Adrenal gland (tissue), 9 donors: ENCODE measurements at regions not wholly inside any gene's neighbourhood (a gene's known extent, or its start where the extent isn't known, plus 50 kb on each side); places are given as distances from the start of the nearest gene placed in this dataset.

Experiments used
- DNase-seq, 7 donors: peaks; one replicate each; pipeline ENCODE4 v3.0.0-alpha.2; 2019 to 2020
- H3K27ac ChIP-seq, 5 donors: fragments of 200-600 bp; sonication (generic) in 4 of 5; 1 replicate in 3 of 5; 2 replicates in 2 of 5; pipeline versions ENCODE4 v1.5.1 to v1.8.0; 2016 to 2020; ENCODE audit warnings: mild to moderate bottlenecking in 1 of 5
- H3K27me3 ChIP-seq: fragments of 200-600 bp; 2 replicates; pipeline ENCODE4 v1.8.0; 2021
- H3K36me3 ChIP-seq, 2 donors: fragments of 200-600 bp; replicated peaks in 1 of 2; 1 replicate in 1 of 2; 2 replicates in 1 of 2; pipeline versions ENCODE4 v1.5.1 to v1.8.0; 2018 to 2022
- H3K4me1 ChIP-seq, 2 donors: fragments of 200-600 bp; replicated peaks in 1 of 2; 1 replicate in 1 of 2; 2 replicates in 1 of 2; pipeline versions ENCODE4 v1.5.1 to v1.8.0; 2018 to 2021
- H3K4me3 ChIP-seq, 4 donors: fragments of 200-600 bp; sonication (generic) in 3 of 4; one replicate each; pipeline ENCODE4 v1.5.1; 2016 to 2018
- H3K9me3 ChIP-seq, 3 donors: fragments of 200-600 bp; sonication (generic) in 1 of 3; replicated peaks in 1 of 3; 1 replicate in 2 of 3; 2 replicates in 1 of 3; pipeline versions ENCODE4 v1.5.1 to v1.8.0; 2016 to 2021
- POLR2A ChIP-seq, 2 donors: fragments of 450-650 bp; IDR thresholded peaks; one replicate each; pipeline ENCODE4 v1.6.1; 2017; ENCODE audit warnings: antibody characterized with exemption in 2 of 2, mild to moderate bottlenecking in 2 of 2, moderate library complexity in 1 of 2
- WGBS, 4 donors: extraction: QIAGEN DNeasy Blood & Tissue Kit in 2 of 4; methylation state at CpG; one replicate each; pipeline versions ENCODE4 v1.1.5 to v1.1.7; 2013 to 2017; 5-methylcytosine and 5-hydroxymethylcytosine counted together
- intact Hi-C, 2 donors: fragments of 100-400 bp; cut with DNase I; formaldehyde crosslinking; loops; one replicate each; pipeline versions ENCODE4 v1.14.1 to v1.15.0; 2022 to 2023
- TF ChIP-seq, protein P1 (sequence below), 6 experiments: fragments of 450-650 bp in 4 of 6; fragments of 200-600 bp in 2 of 6; sonication (generic) in 1 of 6; IDR thresholded peaks; 1 replicate in 5 of 6; 2 replicates in 1 of 6; pipeline versions ENCODE4 v1.5.1 to v1.8.0; 2016 to 2021; ENCODE audit warnings: antibody characterized with exemption in 6 of 6, mild to moderate bottlenecking in 2 of 6, moderate library complexity in 1 of 6
- donor health status: healthy with polysubstance abuse.
- donor health status: Bipolar disorder and iron deficiency.
- donor health status: DM: yes; HTN: yes; CAD: no.
- donor health status: DM: no; HTN: no; CAD: no.
- donor health status: DM: no; HTN: no; CAD: no.

DNA sequence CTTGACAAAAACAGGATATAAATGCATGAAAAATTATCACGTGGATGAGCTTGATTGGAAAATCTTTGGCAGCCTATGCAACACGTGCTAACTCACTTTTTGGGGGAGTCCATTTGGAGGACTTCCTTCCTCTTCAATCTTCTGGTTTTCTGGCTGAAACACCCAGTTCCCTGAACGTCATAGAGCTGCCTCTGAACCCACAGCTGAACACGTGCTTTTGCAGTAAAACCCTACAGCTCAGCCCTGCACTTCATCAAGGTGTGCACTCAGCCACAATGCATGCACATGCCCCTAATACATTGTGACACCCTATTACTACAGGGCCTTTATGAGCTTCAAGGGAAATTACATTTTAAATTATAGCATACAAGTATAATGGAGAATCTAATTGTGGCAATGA, 808.7 kb upstream of the AUTS2 start:
- no peaks in the 10 kb centered on the region for H3K4me1 ChIP-seq
- no peak overlapping the region for H3K27ac ChIP-seq
- TF ChIP-seq, protein P1, sequence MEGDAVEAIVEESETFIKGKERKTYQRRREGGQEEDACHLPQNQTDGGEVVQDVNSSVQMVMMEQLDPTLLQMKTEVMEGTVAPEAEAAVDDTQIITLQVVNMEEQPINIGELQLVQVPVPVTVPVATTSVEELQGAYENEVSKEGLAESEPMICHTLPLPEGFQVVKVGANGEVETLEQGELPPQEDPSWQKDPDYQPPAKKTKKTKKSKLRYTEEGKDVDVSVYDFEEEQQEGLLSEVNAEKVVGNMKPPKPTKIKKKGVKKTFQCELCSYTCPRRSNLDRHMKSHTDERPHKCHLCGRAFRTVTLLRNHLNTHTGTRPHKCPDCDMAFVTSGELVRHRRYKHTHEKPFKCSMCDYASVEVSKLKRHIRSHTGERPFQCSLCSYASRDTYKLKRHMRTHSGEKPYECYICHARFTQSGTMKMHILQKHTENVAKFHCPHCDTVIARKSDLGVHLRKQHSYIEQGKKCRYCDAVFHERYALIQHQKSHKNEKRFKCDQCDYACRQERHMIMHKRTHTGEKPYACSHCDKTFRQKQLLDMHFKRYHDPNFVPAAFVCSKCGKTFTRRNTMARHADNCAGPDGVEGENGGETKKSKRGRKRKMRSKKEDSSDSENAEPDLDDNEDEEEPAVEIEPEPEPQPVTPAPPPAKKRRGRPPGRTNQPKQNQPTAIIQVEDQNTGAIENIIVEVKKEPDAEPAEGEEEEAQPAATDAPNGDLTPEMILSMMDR (IDR thresholded peaks at IDR 0.05) = no peak
- TF ChIP-seq POLR2A (IDR thresholded peaks at IDR 0.05) = no peak
- H3K36me3 ChIP-seq = no peaks in the 10 kb centered on the region
- H3K4me3 ChIP-seq = no peak overlapping the region
- intact Hi-C loops = no loop called here
- DNase-seq = no peak
- 22 to 48% (median 34%) methylated on average over 4 of the region's 4 CpGs for whole genome bisulfite sequencing, 4 donors
- no peaks in the 10 kb centered on the region for H3K9me3 ChIP-seq
- H3K27me3 ChIP-seq = no peaks in the 10 kb centered on the region

DNA sequence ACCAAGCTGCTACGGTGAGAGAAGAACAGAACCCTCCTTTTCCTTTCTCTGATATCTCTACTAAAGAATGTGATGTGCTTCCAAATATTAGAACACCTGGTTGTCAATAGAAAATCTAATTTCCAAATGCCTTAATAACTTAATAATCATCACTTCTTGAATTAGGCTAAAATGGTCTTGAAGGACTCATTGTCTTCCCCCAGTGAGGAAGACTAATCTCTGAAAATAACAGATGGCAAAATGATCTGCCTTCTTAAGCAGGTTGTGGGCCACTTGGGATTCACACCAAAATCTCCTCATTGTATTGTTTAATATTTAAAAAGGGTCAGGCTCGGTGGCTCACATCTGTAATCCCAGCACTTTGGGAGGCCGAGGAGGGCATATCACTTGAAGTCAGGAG, 805.9 kb upstream of the AUTS2 start:
- TF ChIP-seq, protein P1 (IDR thresholded peaks at IDR 0.05) = no peak
- Histone ChIP-seq H3K9me3 (no peaks in the 10 kb centered on the region), H3K36me3 (no peaks in the 10 kb centered on the region), H3K4me3 (no peak overlapping the region), H3K4me1 (no peaks in the 10 kb centered on the region), H3K27me3 (no peaks in the 10 kb centered on the region), H3K27ac (no peak overlapping the region)
- 54 to 75% (median 57%) methylated on average over 2 to 3 of the region's 3 CpGs for WGBS, 4 donors
- DNase-seq = no peak
- intact Hi-C loops = no loop called here

- intact Hi-C loops = no loop called here
- Histone ChIP-seq H3K27ac (no peak overlapping the region), H3K27me3 (no peaks in the 10 kb centered on the region), H3K4me1 (no peaks in the 10 kb centered on the region), H3K4me3 (no peak overlapping the region), H3K36me3 (no peaks in the 10 kb centered on the region), H3K9me3 (no peaks in the 10 kb centered on the region)
- no peak for DNase-seq
- WGBS, 4 donors = 69 to 88% (median 82%) methylated on average over 1 of the region's 1 CpG
- no peak for TF ChIP-seq POLR2A (IDR thresholded peaks at IDR 0.05)
- TF ChIP-seq, protein P1 (IDR thresholded peaks at IDR 0.05) = no peak
Observed at GRCh38 chr7:68793513-68793912, 804.8 kb upstream of the AUTS2 start.

DNA sequence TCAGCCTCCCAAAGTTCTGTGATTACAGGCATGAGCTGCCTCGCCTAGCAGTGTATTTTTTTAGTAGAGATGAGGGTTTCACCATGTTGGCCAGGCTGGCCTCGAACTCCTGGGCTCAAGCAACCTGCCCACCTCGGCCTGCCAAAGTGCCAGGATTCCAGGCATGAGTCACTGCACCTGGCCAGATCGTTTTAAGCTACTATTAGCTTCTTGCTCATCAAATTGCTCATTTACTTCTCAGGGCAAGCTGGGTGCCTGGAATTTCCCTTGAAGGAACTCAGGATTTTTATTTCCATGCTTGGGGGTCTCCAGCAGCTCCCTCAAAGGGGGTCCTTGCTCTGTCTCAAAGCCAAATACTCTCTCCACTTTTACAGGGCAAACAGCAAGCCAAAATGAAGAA, 798.0 kb upstream of the AUTS2 start:
- Histone ChIP-seq H3K4me3 (no peak overlapping the region), H3K4me1 (no peaks in the 10 kb centered on the region), H3K27ac (no peak overlapping the region), H3K27me3 (no peaks in the 10 kb centered on the region), H3K36me3 (no peaks in the 10 kb centered on the region), H3K9me3 (no peaks in the 10 kb centered on the region)
- no peak for DNase-seq
- 57 to 82% (median 64%) methylated on average over 4 of the region's 4 CpGs for WGBS, 4 donors
- intact Hi-C loops = no loop called here
- TF ChIP-seq POLR2A (IDR thresholded peaks at IDR 0.05) = no peak
- TF ChIP-seq, protein P1 (IDR thresholded peaks at IDR 0.05) = no peak
